ENCODE measurements at regions not wholly inside any gene's neighbourhood (a gene's known extent, or its start where the extent isn't known, plus 50 kb on each side); places are given as distances from the start of the nearest gene placed in this dataset.

- Histone ChIP-seq H3K4me3 (ENCODE audit: low read depth, low read length, poor library complexity, severe bottlenecking) (no peak overlapping the region), H2AFZ (ENCODE audit: low read length) (no peak overlapping the region), H3K79me2 (ENCODE audit: insufficient read depth, low read depth, low read length) (no peaks in the 10 kb centered on the region), H3K27ac (ENCODE audit: low read depth, low read length, poor library complexity, severe bottlenecking) (no peak overlapping the region), H3K4me2 (ENCODE audit: low read length) (no peak overlapping the region), H3K9me3 (ENCODE audit: low read length) (no peaks in the 10 kb centered on the region), H4K20me1 (ENCODE audit: insufficient read depth, low read length) (no peaks in the 10 kb centered on the region), H3K4me1 (ENCODE audit: insufficient read depth, low read length, poor library complexity, severe bottlenecking) (no peaks in the 10 kb centered on the region), H3K9me2 (ENCODE audit: insufficient read depth, low read length) (no peaks in the 10 kb centered on the region), H3K36me3 (ENCODE audit: insufficient read depth, low read length) (no peaks in the 10 kb centered on the region)
- CTCF ChIA-PET (ENCODE audit: unreplicated experiment), result no interaction called here
- TF ChIP-seq EZH2phosphoT487 (IDR thresholded peaks at IDR 0.05; ENCODE audit: borderline replicate concordance, low read depth, low read length), result no peak
- TF ChIP-seq CTCF (conservative IDR thresholded peaks at IDR 0.05; ENCODE audit: low read length), result no peak
- DNase-seq (ENCODE audit: low spot score), result no peak
- POLR2A ChIA-PET, result no interaction called here
- intact Hi-C loops (cut with micrococcal nuclease; ENCODE audit: unreplicated experiment), result no loop called here
- BruUV-seq (replicated peaks), result no TSS peak
Observed at GRCh38 chr1:87568911-87569310, 240.2 kb downstream of the LMO4 start.

DNA sequence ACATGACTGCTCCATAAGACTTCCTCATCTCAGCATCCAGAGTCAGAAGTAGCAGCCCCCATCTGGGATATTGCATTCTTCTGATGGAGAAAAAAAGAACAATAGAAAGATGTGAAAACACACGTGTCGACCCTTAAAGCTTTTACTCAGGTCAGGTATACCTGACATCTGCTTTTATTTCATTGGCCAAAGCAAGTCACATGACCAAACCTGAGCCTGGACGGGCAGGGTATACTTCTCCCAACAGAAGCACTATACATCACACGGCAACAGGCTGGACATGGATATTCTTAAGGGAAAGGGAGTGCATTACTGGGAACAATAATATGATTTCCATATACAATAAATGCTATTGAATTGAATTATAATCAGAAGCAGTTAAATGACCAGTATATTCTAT, 243.3 kb downstream of the LMO4 start:
- no peak overlapping the region for H2AFZ ChIP-seq (ENCODE audit: low read length)
- H3K4me3 ChIP-seq (ENCODE audit: low read depth, low read length, poor library complexity, severe bottlenecking), result no peak overlapping the region
- intact Hi-C loops (cut with micrococcal nuclease; ENCODE audit: unreplicated experiment), result no loop called here
- no peaks in the 10 kb centered on the region for H3K4me1 ChIP-seq (ENCODE audit: insufficient read depth, low read length, poor library complexity, severe bottlenecking)
- H3K79me2 ChIP-seq (ENCODE audit: insufficient read depth, low read depth, low read length), result no peaks in the 10 kb centered on the region
- POLR2A ChIA-PET, result no interaction called here
- CTCF ChIA-PET (ENCODE audit: unreplicated experiment), result no interaction called here
- TF ChIP-seq EZH2phosphoT487 (IDR thresholded peaks at IDR 0.05; ENCODE audit: borderline replicate concordance, low read depth, low read length) (no peak), CTCF (conservative IDR thresholded peaks at IDR 0.05; ENCODE audit: low read length) (no peak)
- H3K9me3 ChIP-seq (ENCODE audit: low read length), result no peaks in the 10 kb centered on the region
- H3K27ac ChIP-seq (ENCODE audit: low read depth, low read length, poor library complexity, severe bottlenecking), result no peak overlapping the region
- H3K36me3 ChIP-seq (ENCODE audit: insufficient read depth, low read length), result no peaks in the 10 kb centered on the region
- no peak overlapping the region for H3K4me2 ChIP-seq (ENCODE audit: low read length)
- H3K9me2 ChIP-seq (ENCODE audit: insufficient read depth, low read length), result no peaks in the 10 kb centered on the region
- no TSS peak for BruUV-seq (replicated peaks)
- DNase-seq (ENCODE audit: low spot score), result no peak
- no peaks in the 10 kb centered on the region for H4K20me1 ChIP-seq (ENCODE audit: insufficient read depth, low read length)

DNA sequence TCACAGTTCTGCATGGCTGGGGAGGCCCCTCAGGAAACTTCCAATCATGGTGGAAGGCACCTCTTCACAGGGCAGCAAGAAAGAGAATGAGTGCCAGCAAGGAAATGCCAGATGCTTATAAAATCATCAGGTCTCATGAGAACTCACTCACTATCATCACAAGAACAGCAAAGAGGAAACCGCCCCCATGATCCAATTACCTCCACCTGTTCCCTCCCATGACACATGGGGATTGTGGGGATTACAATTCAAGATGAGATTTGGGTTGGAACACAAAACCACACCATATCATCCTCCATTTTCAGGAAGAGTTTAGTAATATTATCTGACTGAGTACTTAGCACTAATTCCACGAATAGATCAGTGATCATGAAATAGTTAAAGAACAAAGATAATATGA, 244.2 kb downstream of the LMO4 start:
- Histone ChIP-seq H2AFZ (ENCODE audit: low read length) (no peak overlapping the region), H3K9me3 (ENCODE audit: low read length) (no peaks in the 10 kb centered on the region), H3K4me2 (ENCODE audit: low read length) (no peak overlapping the region), H3K4me1 (ENCODE audit: insufficient read depth, low read length, poor library complexity, severe bottlenecking) (no peaks in the 10 kb centered on the region), H3K27ac (ENCODE audit: low read depth, low read length, poor library complexity, severe bottlenecking) (no peak overlapping the region), H3K9me2 (ENCODE audit: insufficient read depth, low read length) (no peaks in the 10 kb centered on the region), H3K4me3 (ENCODE audit: low read depth, low read length, poor library complexity, severe bottlenecking) (no peak overlapping the region), H3K36me3 (ENCODE audit: insufficient read depth, low read length) (no peaks in the 10 kb centered on the region), H4K20me1 (ENCODE audit: insufficient read depth, low read length) (no peaks in the 10 kb centered on the region), H3K79me2 (ENCODE audit: insufficient read depth, low read depth, low read length) (no peaks in the 10 kb centered on the region)
- TF ChIP-seq CTCF (conservative IDR thresholded peaks at IDR 0.05; ENCODE audit: low read length), result no peak
- no peak for TF ChIP-seq EZH2phosphoT487 (IDR thresholded peaks at IDR 0.05; ENCODE audit: borderline replicate concordance, low read depth, low read length)
- ChIA-PET POLR2A (no interaction called here), CTCF (ENCODE audit: unreplicated experiment) (no interaction called here)
- DNase-seq (ENCODE audit: low spot score), result no peak
- intact Hi-C loops (cut with micrococcal nuclease; ENCODE audit: unreplicated experiment), result no loop called here
- BruUV-seq (replicated peaks), result no TSS peak

Data from OCI-LY7 (cell line).